IMR-90 (cell line): ENCODE measurements at regions not wholly inside any gene's neighbourhood (a gene's known extent, or its start where the extent isn't known, plus 50 kb on each side); places are given as distances from the start of the nearest gene placed in this dataset.
"Not testable (repeated sequence)": the region's sequence is repeated elsewhere in the genome, so short reads cannot be mapped to it uniquely, and the experiment has no call there.

Experiments used
- ATAC-seq: fragments of 200-7000 bp; cut with Tn5 transposase; 2 replicates; pipeline ENCODE4 v1.9.1; 2020; ENCODE audit warnings: low read depth, mild to moderate bottlenecking, moderate library complexity
- BruUV-seq: library from RNA; stranded (reverse); fragments of 400-500 nt; replicated peaks from 2 replicates; lab custom pipeline; 2021; lab: Mats Ljungman, UMichigan
- CTCF ChIA-PET: fragments of 300-600 bp; formaldehyde crosslinking; extraction: SDS; loops from one replicate; lab custom pipeline; 2021; ENCODE audit warnings: antibody characterized with exemption; lab: Yijun Ruan, JAX
- POLR2A ChIA-PET: fragments of 300-600 bp; sonication (Branson Sonifier 250); formaldehyde crosslinking; loops from one replicate; lab custom pipeline; 2022; ENCODE audit warnings: antibody characterized with exemption; ENCODE audit not compliant: unreplicated experiment; lab: Charles Lee
- DNase-seq: peaks from one replicate; pipeline ENCODE4 v3.0.0; 2013
- H2AFZ ChIP-seq: replicated peaks from 2 replicates; pipeline ENCODE3; 2013; ENCODE audit warnings: low read length, mild to moderate bottlenecking; ENCODE audit not compliant: poor library complexity
- H2AK5ac ChIP-seq: 2 replicates; pipeline ENCODE4 v1.6.1; 2013; ENCODE audit warnings: low read depth, low read length, inconsistent platforms
- H2AK9ac ChIP-seq: replicated peaks from 2 replicates; pipeline ENCODE3; 2013; ENCODE audit warnings: mild to moderate bottlenecking, low read depth, low read length, moderate library complexity; ENCODE audit not compliant: poor library complexity
- H2BK120ac ChIP-seq: 2 replicates; pipeline ENCODE4 v1.6.1; 2013; ENCODE audit warnings: low read depth, low read length, inconsistent platforms
- H2BK15ac ChIP-seq: 3 replicates; pipeline ENCODE4 v1.6.1; 2013; ENCODE audit warnings: low read depth, low read length, inconsistent platforms
- H2BK20ac ChIP-seq: 2 replicates; pipeline ENCODE4 v1.6.1; 2013; ENCODE audit warnings: low read depth, mild to moderate bottlenecking, inconsistent platforms, low read length, moderate library complexity
- H2BK5ac ChIP-seq: 2 replicates; pipeline ENCODE4 v1.6.1; 2013; ENCODE audit warnings: mild to moderate bottlenecking, low read depth, low read length, inconsistent platforms; ENCODE audit not compliant: poor library complexity, severe bottlenecking
- H3K14ac ChIP-seq: replicated peaks from 2 replicates; pipeline ENCODE4 v1.6.1; 2013; ENCODE audit warnings: low read depth, low read length, inconsistent platforms
- H3K18ac ChIP-seq: 2 replicates; pipeline ENCODE4 v1.6.1; 2013; ENCODE audit warnings: low read depth, low read length, control low read depth
- H3K23ac ChIP-seq: 2 replicates; pipeline ENCODE4 v1.6.1; 2013; ENCODE audit warnings: low read depth, low read length, inconsistent platforms
- H3K27ac ChIP-seq: 2 replicates; pipeline ENCODE4 v1.5.1; 2013; ENCODE audit warnings: mild to moderate bottlenecking, control low read depth, low read length; ENCODE audit not compliant: insufficient read depth
- H3K27me3 ChIP-seq: 2 replicates; pipeline ENCODE4 v1.6.1; 2013; ENCODE audit warnings: low read length; ENCODE audit not compliant: control insufficient read depth, insufficient read depth
- H3K36me3 ChIP-seq: 2 replicates; pipeline ENCODE4 v1.6.1; 2013; ENCODE audit warnings: low read length, mixed read lengths; ENCODE audit not compliant: control insufficient read depth, insufficient read depth
- H3K4ac ChIP-seq: 2 replicates; pipeline ENCODE4 v1.6.1; 2013; ENCODE audit warnings: low read depth, low read length, inconsistent platforms
- H3K4me1 ChIP-seq: 2 replicates; pipeline ENCODE4 v1.6.1; 2013; ENCODE audit warnings: low read length, mixed read lengths; ENCODE audit not compliant: control insufficient read depth, insufficient read depth
- H3K4me2 ChIP-seq: 2 replicates; pipeline ENCODE4 v1.6.1; 2013; ENCODE audit warnings: low read depth, mild to moderate bottlenecking, control low read depth, low read length, moderate library complexity
- H3K4me3 ChIP-seq: 2 replicates; pipeline ENCODE4 v1.5.1; 2013; ENCODE audit warnings: low read depth, mild to moderate bottlenecking, control low read depth, low read length, moderate library complexity; ENCODE audit not compliant: insufficient read depth
- H3K56ac ChIP-seq: 2 replicates; pipeline ENCODE4 v1.6.1; 2013; ENCODE audit warnings: low read length, inconsistent platforms; ENCODE audit not compliant: insufficient read depth; ENCODE audit errors: extremely low read depth
- H3K79me1 ChIP-seq, 2 experiments: 2 replicates each; pipeline ENCODE4 v1.6.1; 2013; ENCODE audit warnings: low read length in 2 of 2, inconsistent platforms in 1 of 2, low read depth in 1 of 2
- H3K9ac ChIP-seq: 2 replicates; pipeline ENCODE4 v1.6.1; 2013; ENCODE audit warnings: low read depth, low read length, control low read depth
- H3K9me1 ChIP-seq: 2 replicates; pipeline ENCODE4 v1.6.1; 2013; ENCODE audit warnings: low read length, inconsistent platforms; ENCODE audit not compliant: insufficient read depth
- H3K9me3 ChIP-seq: 2 replicates; pipeline ENCODE4 v1.6.1; 2013; ENCODE audit warnings: low read length; ENCODE audit not compliant: control insufficient read depth, insufficient read depth
- H4K20me1 ChIP-seq: 2 replicates; pipeline ENCODE4 v1.6.1; 2013; ENCODE audit warnings: low read length, inconsistent platforms; ENCODE audit not compliant: insufficient read depth
- H4K5ac ChIP-seq: 2 replicates; pipeline ENCODE4 v1.6.1; 2013; ENCODE audit warnings: mild to moderate bottlenecking, low read depth, low read length, control low read depth
- H4K8ac ChIP-seq, 2 experiments: 2 replicates each; pipeline ENCODE4 v1.6.1; 2013; ENCODE audit warnings: low read depth in 2 of 2, low read length in 2 of 2, control low read depth in 1 of 2, inconsistent platforms in 1 of 2
- H4K91ac ChIP-seq: 2 replicates; pipeline ENCODE4 v1.6.1; 2013; ENCODE audit warnings: low read depth, low read length, inconsistent platforms; ENCODE audit not compliant: insufficient read depth
- CHD1 ChIP-seq: IDR thresholded peaks from 2 replicates; pipeline ENCODE4 v1.6.1; 2012; ENCODE audit warnings: low read depth, low read length, improper control_type of control experiment
- WGBS, 2 experiments: methylation state at CpG; one replicate each; pipeline versions ENCODE4 v1.1.5 to v1.1.7; 2013; ENCODE audit warnings: missing lambda C conversion rate in 2 of 2; ENCODE audit not compliant: insufficient read length in 1 of 2; ENCODE audit errors: extremely low coverage in 2 of 2; 5-methylcytosine and 5-hydroxymethylcytosine counted together
- dilution Hi-C: fragments of 300-500 bp; cut with HindIII; formaldehyde crosslinking; loops from one replicate; pipeline ENCODE4 v1.14.3; 2018; ENCODE audit warnings: low sequenced_read_pairs; ENCODE audit not compliant: unreplicated experiment
- in situ Hi-C: fragments of 300-500 bp; cut with MboI; formaldehyde crosslinking; loops from 3 replicates; pipeline ENCODE4 v1.14.3; 2019; ENCODE audit warnings: low sequenced_read_pairs, inconsistent platforms, mixed read lengths
- intact Hi-C: fragments of 100-400 bp; cut with micrococcal nuclease; formaldehyde crosslinking; loops from 2 replicates; pipeline ENCODE4 v1.10.0; 2022

GRCh38 chr5:51242456-51242855 is 140.8 kb upstream of the ISL1 start:
- Histone ChIP-seq H2AK9ac (no peak overlapping the region), H3K56ac (no peak overlapping the region), H3K14ac (no peak overlapping the region), H3K4ac (no peak overlapping the region), H3K18ac (no peak overlapping the region), H2BK5ac (no peak overlapping the region), H4K20me1 (no peaks in the 10 kb centered on the region), H2BK120ac (no peak overlapping the region), H3K36me3 (no peaks in the 10 kb centered on the region), H2BK20ac (no peak overlapping the region), H2AFZ (no peak overlapping the region), H3K27me3 (no peaks in the 10 kb centered on the region), H3K23ac (no peak overlapping the region), H4K5ac (no peak overlapping the region), H3K9me3 (no peaks in the 10 kb centered on the region; the same call in 1 of the 2 replicates), H2BK15ac (no peak overlapping the region), H4K8ac (no peak overlapping the region), H3K4me2 (no peak overlapping the region), H3K9me1 (no peaks in the 10 kb centered on the region), H3K4me3 (no peak overlapping the region), H3K4me1 (no peaks in the 10 kb centered on the region), H2AK5ac (no peak overlapping the region), H3K79me1 (no peaks in the 10 kb centered on the region), H4K91ac (no peak overlapping the region), H3K9ac (no peak overlapping the region), H3K27ac (no peak overlapping the region)
- CTCF ChIA-PET, result interaction anchor here (0.6 kb wide), 1 partner anchor 49 kb away, joined by 5 read pairs; no protein-coding TSS in a partner anchor
- dilution Hi-C loops, result no loop called here
- in situ Hi-C loops, result no loop called here
- ATAC-seq (no peak), DNase-seq (no peak)
- BruUV-seq, result no TSS peak
- TF ChIP-seq CHD1, result no peak
- POLR2A ChIA-PET, result no interaction called here
- intact Hi-C loops, result no loop called here
- WGBS, 2 experiments, result no CpG with 5 or more reads among the region's 1 CpG

GRCh38 chr5:51250957-51251356 is 132.3 kb upstream of the ISL1 start:
- H3K4ac ChIP-seq, BruUV-seq, H3K4me2 ChIP-seq, H4K20me1 ChIP-seq, ATAC-seq, H4K5ac ChIP-seq, H3K56ac ChIP-seq, H3K4me3 ChIP-seq, H2BK20ac ChIP-seq, H2AK5ac ChIP-seq, H3K18ac ChIP-seq, H2BK5ac ChIP-seq, dilution Hi-C loops, H3K27me3 ChIP-seq, H3K14ac ChIP-seq, H4K91ac ChIP-seq, H4K8ac ChIP-seq, H3K9ac ChIP-seq, H3K9me3 ChIP-seq, intact Hi-C loops, POLR2A ChIA-PET, H3K79me1 ChIP-seq, H2BK120ac ChIP-seq, H2BK15ac ChIP-seq, H3K36me3 ChIP-seq, H2AFZ ChIP-seq, H2AK9ac ChIP-seq, H3K23ac ChIP-seq, in situ Hi-C loops, CTCF ChIA-PET, DNase-seq, H3K4me1 ChIP-seq, H3K9me1 ChIP-seq, H3K27ac ChIP-seq: not testable (repeated sequence)
- 71% methylated on average over 1 of the region's 10 CpGs; no CpG with 5 or more reads in 1 of the 2 experiments for WGBS, 2 experiments
